Endothelial cell (in vitro differentiated cells): ENCODE measurements at regions not wholly inside any gene's neighbourhood (a gene's known extent, or its start where the extent isn't known, plus 50 kb on each side); places are given as distances from the start of the nearest gene placed in this dataset.

Experiments used
- DNase-seq: peaks from one replicate; pipeline ENCODE4 v3.0.0; 2021; ENCODE audit warnings: low spot score
- H3K27ac Mint-ChIP-seq: one replicate; pipeline ENCODE4 v1.8.0; 2021; ENCODE audit warnings: mixed read lengths, inconsistent platforms; ENCODE audit not compliant: unreplicated experiment
- H3K27me3 Mint-ChIP-seq: one replicate; pipeline ENCODE4 v1.8.0; 2021; ENCODE audit warnings: mild to moderate bottlenecking, moderate library complexity, mixed read lengths, inconsistent platforms; ENCODE audit not compliant: unreplicated experiment
- H3K36me3 Mint-ChIP-seq: one replicate; pipeline ENCODE4 v1.8.0; 2021; ENCODE audit warnings: mild to moderate bottlenecking, low read depth, mixed read lengths, inconsistent platforms; ENCODE audit not compliant: unreplicated experiment
- H3K4me1 Mint-ChIP-seq: one replicate; pipeline ENCODE4 v1.8.0; 2021; ENCODE audit warnings: mild to moderate bottlenecking, mixed read lengths, inconsistent platforms; ENCODE audit not compliant: unreplicated experiment
- H3K4me3 Mint-ChIP-seq: one replicate; pipeline ENCODE4 v1.8.0; 2021; ENCODE audit warnings: mild to moderate bottlenecking, mixed read lengths, inconsistent platforms; ENCODE audit not compliant: unreplicated experiment
- H3K9me3 Mint-ChIP-seq: one replicate; pipeline ENCODE4 v1.8.0; 2021; ENCODE audit warnings: mixed read lengths, inconsistent platforms; ENCODE audit not compliant: unreplicated experiment
- CTCF ChIP-seq: fragments of 200-600 bp; sonication (generic); IDR thresholded peaks from one replicate; pipeline ENCODE4 v1.5.0; 2021; ENCODE audit warnings: antibody characterized with exemption; ENCODE audit not compliant: unreplicated experiment

GRCh38 chr6:106830930-106831329 is 143.6 kb downstream of the CD24 start:
- Mint-ChIP-seq H3K36me3 (no peaks in the 10 kb centered on the region), H3K27me3 (no peaks in the 10 kb centered on the region), H3K4me1 (peaks cover 5% of the 10 kb centered on the region), H3K4me3 (no peak overlapping the region), H3K9me3 (no peaks in the 10 kb centered on the region), H3K27ac (no peak overlapping the region)
- no peak for DNase-seq
- TF ChIP-seq CTCF: no peak

GRCh38 chr6:106829451-106829850 is 145.1 kb downstream of the CD24 start:
- H3K27me3 Mint-ChIP-seq: no peaks in the 10 kb centered on the region
- no peak overlapping the region for H3K4me3 Mint-ChIP-seq
- DNase-seq: no peak
- no peaks in the 10 kb centered on the region for H3K36me3 Mint-ChIP-seq
- no peak overlapping the region for H3K27ac Mint-ChIP-seq
- H3K4me1 Mint-ChIP-seq: peaks cover 5% of the 10 kb centered on the region
- TF ChIP-seq CTCF: no peak
- H3K9me3 Mint-ChIP-seq: no peaks in the 10 kb centered on the region

- no peak for TF ChIP-seq CTCF
- Mint-ChIP-seq H3K27me3 (no peaks in the 10 kb centered on the region), H3K9me3 (no peaks in the 10 kb centered on the region), H3K4me3 (no peak overlapping the region), H3K4me1 (no peaks in the 10 kb centered on the region), H3K27ac (no peak overlapping the region), H3K36me3 (no peaks in the 10 kb centered on the region)
- no peak for DNase-seq
Measured at GRCh38 chr6:106827081-106827480, 147.4 kb downstream of the CD24 start.

GRCh38 chr6:106825156-106825555 is 149.4 kb downstream of the CD24 start:
- TF ChIP-seq CTCF: no peak
- H3K9me3 Mint-ChIP-seq: no peaks in the 10 kb centered on the region
- H3K36me3 Mint-ChIP-seq: no peaks in the 10 kb centered on the region
- no peak overlapping the region for H3K27ac Mint-ChIP-seq
- H3K27me3 Mint-ChIP-seq: no peaks in the 10 kb centered on the region
- no peak for DNase-seq
- H3K4me1 Mint-ChIP-seq: no peaks in the 10 kb centered on the region
- H3K4me3 Mint-ChIP-seq: no peak overlapping the region

GRCh38 chr6:106823732-106824351 is 150.7 kb downstream of the CD24 start:
- no peak for TF ChIP-seq CTCF
- DNase-seq: no peak
- no peaks in the 10 kb centered on the region for H3K9me3 Mint-ChIP-seq
- H3K27me3 Mint-ChIP-seq: no peaks in the 10 kb centered on the region
- no peaks in the 10 kb centered on the region for H3K36me3 Mint-ChIP-seq
- no peak overlapping the region for H3K27ac Mint-ChIP-seq
- no peak overlapping the region for H3K4me3 Mint-ChIP-seq
- no peaks in the 10 kb centered on the region for H3K4me1 Mint-ChIP-seq
